ENCODE measurements at regions not wholly inside any gene's neighbourhood (a gene's known extent, or its start where the extent isn't known, plus 50 kb on each side); places are given as distances from the start of the nearest gene placed in this dataset.

DNA sequence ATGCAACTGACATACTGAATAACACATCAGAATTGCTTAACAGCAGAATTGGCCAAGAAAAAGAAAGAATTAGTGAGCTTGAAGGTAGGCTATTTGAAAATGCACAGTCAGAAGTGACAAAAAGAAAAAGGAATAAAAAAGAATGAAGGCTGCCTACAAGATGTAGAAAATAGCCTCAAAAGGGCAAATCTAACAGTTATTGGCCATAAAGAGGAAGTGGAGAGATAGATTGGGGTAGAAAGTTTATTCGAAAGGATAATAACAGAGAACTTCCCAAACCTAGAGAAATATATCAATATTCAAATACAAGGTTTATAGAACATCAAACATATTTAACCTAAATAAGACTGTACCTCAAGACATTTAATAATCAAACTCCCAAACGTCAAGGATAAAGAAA lies 67.5 kb downstream of the ATP6V1G3 start:
- no peak for DNase-seq (ENCODE audit: low read depth in 2 of 3, low spot score in 2 of 3)

DNA sequence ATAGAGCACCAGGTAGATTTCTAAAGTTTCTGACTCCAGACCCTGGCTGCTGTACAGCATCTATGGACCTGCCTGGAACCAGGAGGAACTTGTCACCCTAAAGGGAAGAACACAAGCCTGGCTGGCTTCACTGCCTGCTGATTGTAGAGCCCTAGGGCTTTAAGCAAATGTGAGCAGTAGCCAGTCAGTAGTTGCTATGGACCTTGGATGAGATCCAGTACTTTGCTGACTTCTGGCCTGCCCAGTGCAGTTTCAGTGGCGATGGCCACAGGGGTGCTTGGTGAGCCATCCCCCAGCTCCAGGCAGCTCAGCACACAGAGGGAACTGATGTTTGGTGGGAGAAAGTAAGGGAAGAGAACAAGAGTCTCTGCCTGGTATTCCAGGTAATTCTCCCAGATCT lies 68.4 kb downstream of the ATP6V1G3 start:
- no peak for DNase-seq (ENCODE audit: low read depth in 2 of 3, low spot score in 2 of 3)

DNA sequence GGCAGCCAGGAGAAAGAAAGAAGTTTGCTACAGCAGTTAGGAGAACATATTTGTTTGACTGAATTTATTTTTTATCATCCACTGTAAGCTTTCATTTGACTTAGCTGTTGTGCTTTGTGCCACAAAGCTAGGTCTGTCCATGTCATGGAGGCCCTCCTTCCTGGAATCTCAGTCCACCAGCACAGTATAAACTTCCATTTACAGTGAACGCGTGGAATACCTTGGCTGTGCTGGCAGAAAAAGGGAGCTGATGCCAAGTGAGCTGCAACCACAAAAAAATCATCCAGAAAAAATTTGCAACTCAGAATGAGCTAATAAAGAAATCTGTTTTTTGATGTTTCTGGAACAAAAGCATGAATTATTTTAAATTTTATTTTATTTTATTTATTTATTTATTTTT lies 72.6 kb downstream of the ATP6V1G3 start:
- DNase-seq (ENCODE audit: low read depth in 2 of 3, low spot score in 2 of 3), result no peak

DNA sequence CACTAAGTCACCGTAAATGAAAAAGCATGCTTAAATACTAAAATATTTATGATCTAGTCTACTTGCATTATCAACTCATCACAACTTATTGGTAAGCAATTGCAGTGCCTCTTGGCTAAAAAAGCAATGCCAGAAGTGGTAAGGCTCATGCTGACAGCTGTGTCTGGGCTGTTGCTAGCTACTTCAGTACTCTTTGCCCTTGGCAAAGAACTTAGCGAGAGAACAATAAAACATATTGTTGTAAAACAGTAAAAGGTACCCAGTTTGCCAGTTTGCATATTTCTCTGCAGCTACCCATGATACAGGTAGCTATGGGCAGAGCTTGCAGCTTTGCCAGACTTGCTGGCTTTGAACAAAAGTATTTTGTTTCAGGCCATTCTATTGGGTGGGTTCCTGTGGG lies 73.1 kb downstream of the ATP6V1G3 start:
- no peak for DNase-seq (ENCODE audit: low read depth in 2 of 3, low spot score in 2 of 3)

DNA sequence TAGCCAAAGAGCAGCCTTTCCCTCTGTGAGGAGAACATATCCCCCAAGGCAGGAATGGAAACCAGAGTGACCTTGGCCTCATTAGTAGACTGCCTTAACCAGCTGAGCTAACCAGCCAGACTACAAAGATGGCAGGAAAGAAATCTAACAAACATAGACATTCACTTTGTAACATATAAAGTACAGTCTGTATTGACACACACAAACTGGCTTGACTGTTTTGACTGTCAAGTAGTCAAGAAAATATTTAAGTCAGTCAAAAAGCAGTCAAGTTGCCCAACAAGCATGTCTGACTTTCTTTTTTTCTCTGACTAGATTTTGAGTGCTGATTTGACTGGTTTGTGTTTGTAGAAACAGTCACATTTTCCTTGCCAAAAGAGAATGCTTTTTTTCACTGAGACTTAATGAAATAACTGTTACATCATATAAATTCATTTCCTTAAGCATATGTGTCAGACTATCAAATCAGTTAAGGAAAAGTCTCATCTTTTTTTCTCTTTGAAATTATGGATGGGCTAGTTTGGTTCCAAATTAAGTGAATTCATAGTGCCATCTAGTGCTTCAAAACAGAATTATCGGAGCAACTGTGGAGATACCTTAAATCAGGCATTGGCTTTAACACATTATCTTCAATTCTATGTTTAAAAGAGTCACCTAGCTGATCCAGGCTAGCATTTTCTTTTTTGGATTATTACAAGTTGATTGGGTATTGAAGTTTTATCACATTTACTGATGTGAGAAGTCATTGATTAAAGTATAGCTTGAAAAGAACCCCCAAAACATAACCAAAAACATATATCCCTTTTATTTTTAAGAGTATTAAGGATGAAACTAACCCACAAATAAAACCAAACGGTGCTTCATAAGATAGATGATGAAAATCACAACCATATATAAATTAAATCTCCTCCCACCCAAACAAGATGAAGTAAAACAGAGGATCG lies 75.0 kb downstream of the ATP6V1G3 start:
- peak in 2 of 3 donors; percentile 27 to 69 for DNase-seq (ENCODE audit: low read depth in 2 of 3, low spot score in 2 of 3)

DNA sequence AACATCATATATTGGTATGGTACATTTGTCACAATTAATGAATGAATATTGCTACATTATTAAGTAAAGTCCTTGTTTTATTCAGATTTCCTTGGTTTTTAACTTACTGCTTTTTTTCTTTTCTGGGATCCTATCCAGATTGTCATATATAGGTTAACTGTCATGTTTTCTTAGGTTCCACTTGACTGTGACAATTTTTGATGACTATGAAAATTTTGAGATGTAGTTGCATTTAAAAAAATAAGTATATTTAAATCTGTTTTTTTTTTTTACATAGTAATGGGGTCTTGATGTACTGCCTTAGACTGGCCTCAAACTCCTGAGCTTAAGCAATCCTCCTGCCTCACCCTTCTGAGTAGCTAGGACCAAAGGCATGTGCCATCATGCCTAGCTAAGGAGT lies 76.8 kb downstream of the ATP6V1G3 start:
- no peak for DNase-seq (ENCODE audit: low read depth in 2 of 3, low spot score in 2 of 3)

DNA sequence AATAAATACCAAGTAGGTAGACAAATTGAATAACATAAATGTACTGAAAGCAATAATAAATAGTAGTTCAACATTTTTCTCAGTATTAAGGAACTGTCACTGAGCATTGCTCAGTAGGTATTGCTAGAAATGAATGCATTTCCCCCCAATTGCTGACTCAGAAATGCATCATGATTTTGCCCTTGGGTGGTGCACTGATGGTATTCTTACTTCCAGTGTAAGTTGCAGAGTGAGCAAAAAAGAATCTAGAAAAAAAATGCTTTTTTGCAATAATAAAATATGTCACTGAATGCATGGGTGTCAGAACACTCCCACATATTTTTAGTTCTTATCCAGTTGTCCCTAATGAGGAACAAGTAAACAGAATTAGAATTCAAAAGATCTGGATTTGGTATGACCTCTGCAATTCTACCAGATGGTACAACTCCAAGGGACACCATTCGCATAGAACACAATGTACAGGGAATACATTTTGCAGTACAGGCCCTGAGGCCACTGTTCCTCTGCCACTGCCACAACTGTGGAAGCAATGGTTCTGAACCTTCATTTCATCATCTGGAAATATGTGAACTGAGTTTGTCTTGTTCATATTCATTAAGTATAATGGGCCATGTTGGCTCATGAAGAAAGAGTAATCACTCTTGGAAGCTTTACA lies 78.0 kb downstream of the ATP6V1G3 start:
- DNase-seq (ENCODE audit: low read depth in 2 of 3, low spot score in 2 of 3), result no peak

DNA sequence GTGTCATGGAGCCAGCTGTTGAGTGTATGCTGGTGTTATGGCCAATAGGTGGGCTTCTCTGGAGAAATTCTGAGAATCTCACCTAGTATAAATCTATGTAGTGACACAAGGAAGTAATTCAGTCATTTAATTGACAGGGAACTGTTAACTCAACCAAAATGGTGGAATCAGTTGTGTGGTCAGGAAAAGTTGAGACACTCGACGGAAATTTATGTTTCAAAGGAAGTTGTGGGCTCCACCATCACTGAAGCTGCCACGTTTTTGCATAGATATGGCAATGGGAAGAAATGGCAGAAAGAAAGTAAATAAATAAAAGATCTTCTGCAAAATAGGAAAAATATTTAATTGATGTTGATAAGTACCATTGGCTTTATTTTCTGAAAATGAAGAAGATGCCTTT lies 84.5 kb downstream of the ATP6V1G3 start:
- peak in 2 of 3 donors; percentile 9 to 61 for DNase-seq (ENCODE audit: low read depth in 2 of 3, low spot score in 2 of 3)

DNA sequence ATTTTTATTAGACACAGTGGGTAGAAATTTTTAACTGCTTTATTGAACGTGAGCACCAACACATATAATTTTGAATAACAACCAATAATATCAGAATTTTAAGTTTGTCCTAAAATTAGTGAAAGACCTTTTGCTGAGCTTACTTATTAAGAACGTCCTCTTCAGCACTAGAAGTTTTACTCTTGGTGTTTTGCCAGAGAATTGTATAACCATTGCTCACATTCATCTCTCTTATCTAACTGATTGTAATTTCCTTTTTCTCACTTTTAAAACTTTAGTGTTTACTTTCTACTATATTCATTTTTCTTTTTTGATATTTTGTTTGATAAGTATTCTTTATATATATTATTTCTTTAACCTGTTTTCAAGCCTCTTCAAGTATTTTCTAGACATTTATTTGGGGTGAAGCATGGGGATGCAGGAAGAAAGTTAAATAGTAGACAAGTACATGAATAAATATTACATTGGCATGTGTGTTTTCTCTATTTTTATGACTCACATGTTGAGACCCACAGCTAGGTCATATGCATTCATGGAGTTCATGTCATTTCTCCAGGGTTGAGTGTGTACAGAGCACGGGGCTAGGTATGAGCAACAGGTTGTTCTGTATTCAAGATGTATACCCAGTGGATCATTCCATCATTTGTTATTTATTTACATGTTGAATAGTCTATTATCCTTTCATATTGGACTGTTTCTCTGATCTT lies 90.6 kb downstream of the ATP6V1G3 start:
- peak in 1 of 3 donors; percentile 17 for DNase-seq (ENCODE audit: low read depth in 2 of 3, low spot score in 2 of 3)

DNA sequence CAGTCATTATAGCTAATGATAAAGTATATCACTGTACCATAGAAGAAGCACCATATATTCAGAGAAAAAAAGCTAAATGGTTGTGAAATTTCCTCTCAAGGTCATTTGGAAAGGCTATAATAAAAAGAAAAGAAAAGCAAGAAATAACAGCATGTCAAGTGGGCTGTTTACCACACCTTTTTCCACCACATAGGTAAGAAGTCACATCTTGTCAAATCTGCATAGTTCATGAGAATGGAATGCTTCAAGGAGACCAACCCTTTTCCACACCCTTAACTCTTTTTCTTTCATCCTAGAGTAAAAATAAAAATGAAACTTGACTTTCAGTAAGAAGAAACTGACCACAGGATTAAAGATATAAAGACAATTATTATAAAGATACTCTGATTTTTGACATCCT lies 91.2 kb downstream of the ATP6V1G3 start:
- no peak for DNase-seq (ENCODE audit: low read depth in 2 of 3, low spot score in 2 of 3)

DNA sequence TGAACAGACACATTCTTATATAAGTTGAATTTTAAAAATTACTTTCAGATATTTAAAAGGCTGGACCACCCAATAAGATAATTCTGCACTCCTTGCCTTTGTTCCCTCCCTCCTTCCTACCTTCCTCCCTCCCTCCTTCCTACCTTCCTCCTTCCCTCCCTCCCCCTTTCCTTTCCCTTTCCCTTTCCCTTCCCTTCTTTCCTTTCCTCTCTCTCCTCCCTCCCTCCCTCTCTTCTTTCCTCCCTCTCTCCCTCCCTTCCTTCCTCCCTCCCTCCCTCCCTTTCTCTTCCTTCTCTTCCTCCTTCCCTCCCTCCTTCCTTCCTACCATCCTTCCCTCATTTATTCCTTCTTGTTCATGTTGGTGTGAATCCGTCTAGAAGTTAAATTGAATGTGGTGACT lies 93.0 kb downstream of the ATP6V1G3 start:
- no peak for DNase-seq (ENCODE audit: low read depth in 2 of 3, low spot score in 2 of 3)

DNA sequence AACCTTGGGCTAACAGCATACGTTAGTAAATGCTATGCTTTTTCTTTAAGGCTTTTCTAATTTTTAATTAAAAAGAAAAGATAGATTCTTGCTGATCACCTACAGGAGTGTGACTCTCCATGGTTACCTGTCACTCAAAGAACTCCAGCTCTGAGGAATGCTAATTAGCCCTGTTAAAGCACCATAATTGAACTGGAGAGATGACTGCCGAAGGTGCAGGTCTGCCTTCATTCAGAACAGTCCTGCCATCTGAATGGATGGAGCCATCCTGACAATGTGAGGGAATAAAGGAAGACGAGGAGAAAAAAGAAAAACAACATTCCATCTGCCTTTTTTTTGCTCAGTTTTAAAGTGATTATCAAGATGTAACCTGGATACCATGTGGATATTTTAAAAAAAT lies 94.6 kb downstream of the ATP6V1G3 start:
- DNase-seq (ENCODE audit: low read depth in 2 of 3, low spot score in 2 of 3), result no peak

DNA sequence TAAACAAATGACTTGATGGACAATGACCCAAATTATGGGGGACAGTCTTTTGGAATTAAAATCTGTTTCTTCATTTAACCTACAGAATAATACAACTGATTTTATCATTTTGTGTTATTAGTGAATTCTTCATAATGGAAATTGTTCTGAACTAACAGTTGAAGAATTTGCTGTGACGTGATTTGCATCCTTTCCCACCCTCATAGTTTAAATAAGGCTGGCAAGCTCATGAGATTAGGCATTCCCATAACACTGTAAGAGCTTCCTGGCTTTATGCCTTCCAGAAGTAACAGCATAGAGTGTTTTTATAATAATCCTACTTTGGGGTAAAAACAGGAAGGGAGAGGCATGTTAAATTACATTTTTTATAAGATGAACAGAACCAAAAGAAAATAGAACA lies 95.7 kb downstream of the ATP6V1G3 start:
- DNase-seq (ENCODE audit: low read depth in 2 of 3, low spot score in 2 of 3), result no peak

DNA sequence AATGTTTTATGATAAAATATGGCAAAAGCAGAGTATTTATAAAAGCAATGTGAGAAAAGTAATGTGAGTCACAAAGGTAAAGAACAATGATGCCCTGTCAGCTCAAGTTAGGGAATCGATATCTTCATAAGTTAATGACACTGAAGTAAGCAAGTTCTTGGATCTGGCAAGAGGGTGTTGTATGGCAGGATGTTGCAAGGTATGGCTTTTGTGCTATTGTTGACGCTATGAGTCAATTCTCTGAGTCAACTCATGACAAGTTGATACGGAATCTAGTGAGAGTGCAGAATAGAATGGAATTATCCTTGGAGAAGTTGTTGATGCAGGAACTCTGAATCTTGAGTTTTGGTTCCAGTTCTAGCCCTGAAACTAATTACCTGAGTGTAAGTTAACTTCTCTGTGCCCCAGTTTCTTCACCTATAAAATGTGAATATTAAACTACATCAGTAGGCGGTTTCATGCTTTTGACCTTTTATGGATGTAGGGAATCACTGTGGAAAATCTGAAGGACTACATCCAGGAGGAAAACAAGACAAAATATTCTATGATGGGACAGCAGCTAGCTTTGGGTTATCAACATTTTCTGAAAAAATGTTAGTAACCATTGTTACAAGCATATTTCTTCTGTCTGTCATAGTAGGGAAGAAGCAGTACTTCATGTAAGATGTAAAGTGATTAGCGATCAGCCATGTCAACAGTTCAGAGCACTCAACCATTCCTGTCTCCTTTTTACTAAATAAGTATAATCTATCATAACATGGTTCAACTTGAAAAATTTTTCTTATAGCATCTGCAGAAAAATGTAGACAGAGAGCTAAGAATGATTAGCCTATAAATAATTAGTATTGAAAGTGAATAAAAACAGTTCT lies 96.9 kb downstream of the ATP6V1G3 start:
- no peak for DNase-seq (ENCODE audit: low read depth in 2 of 3, low spot score in 2 of 3)

DNA sequence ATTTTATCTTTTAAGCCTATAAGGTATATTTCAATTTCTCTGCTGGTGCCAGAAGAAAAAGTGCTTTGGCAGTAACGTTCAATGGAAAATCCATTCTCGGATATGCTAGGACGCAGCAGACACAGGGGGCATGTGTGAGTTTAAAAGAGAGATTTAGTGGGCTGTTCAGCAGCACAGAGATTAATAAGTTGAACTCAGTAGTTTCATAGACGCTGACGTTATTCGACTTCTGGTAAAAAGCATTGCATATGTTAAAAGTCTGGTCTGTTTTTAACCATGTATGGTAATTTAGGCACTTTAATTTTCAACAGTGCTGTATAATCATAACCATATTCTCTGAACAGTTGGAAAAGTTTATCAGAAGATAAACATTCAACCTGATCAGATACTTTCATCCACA lies 99.6 kb downstream of the ATP6V1G3 start:
- DNase-seq (ENCODE audit: low read depth in 2 of 3, low spot score in 2 of 3), result no peak

DNA sequence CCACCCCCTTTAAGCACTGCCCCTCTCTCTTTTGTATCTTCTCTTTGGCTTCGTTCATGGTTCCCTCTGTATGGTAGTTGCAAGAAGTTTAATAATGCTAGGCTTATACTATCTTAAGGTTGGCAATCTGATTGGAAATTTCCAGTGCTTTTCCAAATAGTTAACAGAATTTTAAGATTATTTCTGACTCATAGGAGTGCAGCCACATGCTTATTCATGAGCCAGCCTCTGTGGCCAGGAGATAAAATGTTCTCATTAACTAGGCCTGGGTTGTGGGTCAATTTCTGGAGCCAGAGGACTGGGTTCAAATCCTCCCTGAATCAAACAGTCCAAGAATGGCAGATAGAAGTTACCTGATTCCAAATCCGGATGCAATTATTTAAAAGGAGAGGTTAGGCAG lies 103.1 kb downstream of the ATP6V1G3 start:
- no peak for DNase-seq (ENCODE audit: low read depth in 2 of 3, low spot score in 2 of 3)

DNA sequence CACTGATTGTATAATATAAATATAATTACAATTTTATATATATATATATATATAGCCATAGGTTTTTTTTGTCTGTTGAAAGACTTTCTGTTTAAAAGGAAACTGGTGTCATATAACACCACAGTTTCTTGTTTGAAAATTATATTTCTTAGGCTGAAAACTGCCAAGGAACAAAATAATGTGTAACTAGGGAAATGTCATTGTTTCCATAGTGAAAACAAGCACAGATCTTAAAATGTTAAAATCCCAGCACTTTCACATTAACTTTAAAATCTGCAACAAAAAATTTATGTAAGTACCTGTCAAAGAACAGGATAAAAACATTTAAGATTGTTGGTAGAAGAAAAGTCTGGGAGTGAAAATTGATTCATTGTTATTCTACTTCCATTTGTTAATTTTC lies 104.2 kb downstream of the ATP6V1G3 start:
- peak in 1 of 3 donors; percentile 48 for DNase-seq (ENCODE audit: low read depth in 2 of 3, low spot score in 2 of 3)

DNA sequence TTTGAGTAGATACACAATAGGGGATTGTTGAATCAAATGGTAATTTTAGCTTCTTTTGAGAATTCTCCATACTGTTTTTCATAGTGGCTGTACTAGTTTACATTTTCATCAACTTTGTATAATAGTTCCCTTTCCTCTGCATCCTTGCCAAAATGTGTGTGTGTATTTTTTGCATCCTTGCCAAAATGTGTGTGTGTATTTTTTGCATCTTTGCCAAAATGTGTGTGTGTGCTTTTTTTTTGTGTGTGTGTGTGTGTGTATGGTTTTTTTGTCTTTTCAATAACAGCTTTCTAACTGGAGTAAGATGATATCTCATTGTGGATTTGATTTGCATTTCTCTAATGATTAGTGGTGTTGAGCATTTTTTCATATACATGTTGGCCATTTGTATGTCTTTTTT lies 105.4 kb downstream of the ATP6V1G3 start:
- no peak for DNase-seq (ENCODE audit: low read depth in 2 of 3, low spot score in 2 of 3)

DNA sequence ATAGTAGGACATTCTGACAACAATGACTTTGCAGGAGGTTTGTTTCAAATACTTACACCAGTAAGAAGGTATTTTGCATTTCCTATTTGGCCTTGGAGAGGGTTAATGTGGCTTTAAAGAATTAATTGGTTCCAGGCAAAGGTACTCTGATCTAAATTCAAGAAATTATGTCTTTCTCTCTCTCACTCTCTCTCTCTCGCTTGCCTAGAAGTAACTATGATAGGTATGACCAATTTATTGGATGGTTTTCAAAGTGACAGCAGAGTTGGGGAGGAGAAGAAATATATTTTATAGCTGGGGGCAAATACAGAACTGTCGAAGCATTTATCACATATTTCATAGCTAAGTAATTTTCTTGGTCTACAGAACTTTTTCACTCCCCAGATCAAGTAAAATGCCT lies 116.0 kb downstream of the ATP6V1G3 start:
- no peak for DNase-seq (ENCODE audit: low read depth in 2 of 3, low spot score in 2 of 3)

DNA sequence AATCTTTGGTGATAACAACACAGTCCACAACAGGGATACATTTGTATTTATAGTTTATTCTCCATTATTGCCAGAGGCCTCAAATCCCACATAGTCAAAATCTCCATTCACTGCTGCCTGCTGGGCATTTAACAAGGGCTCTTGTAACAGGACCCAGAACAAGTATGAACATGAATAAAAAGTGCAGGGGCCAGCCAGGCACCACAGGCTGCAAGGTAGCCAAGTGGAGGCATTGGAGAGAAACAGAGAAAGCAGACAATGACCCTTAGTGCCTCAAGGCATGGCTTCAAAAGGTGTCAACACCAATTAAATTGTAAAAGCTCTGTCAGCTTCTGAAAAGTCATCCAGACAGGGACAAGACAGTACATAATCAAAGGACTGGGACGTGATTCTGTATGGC lies 116.8 kb downstream of the ATP6V1G3 start:
- DNase-seq (ENCODE audit: low read depth in 2 of 3, low spot score in 2 of 3), result no peak

DNA sequence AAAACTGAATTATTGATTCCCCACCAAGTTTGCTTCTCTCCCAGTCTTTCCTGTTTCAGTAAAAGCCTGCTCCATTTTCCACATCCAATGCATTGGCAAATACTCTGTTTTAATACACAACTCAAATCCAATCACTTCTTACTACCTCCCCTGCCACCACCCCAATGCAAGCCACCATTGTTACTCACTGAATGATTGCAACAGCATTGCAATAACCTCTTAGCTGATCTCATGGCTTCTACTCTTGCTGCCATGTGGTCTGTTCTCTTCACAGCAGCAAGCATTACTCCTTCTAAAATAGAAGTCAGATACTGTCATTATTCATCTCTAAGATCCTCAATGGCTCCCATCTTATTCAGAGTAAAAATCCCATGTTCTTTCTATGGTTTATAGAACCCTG lies 123.4 kb downstream of the ATP6V1G3 start:
- no peak for DNase-seq (ENCODE audit: low read depth in 2 of 3, low spot score in 2 of 3)
